ENCODE measurements at regions not wholly inside any gene's neighbourhood (a gene's known extent, or its start where the extent isn't known, plus 50 kb on each side); places are given as distances from the start of the nearest gene placed in this dataset.
"Not testable (repeated sequence)": the region's sequence is repeated elsewhere in the genome, so short reads cannot be mapped to it uniquely, and the experiment has no call there.

DNA sequence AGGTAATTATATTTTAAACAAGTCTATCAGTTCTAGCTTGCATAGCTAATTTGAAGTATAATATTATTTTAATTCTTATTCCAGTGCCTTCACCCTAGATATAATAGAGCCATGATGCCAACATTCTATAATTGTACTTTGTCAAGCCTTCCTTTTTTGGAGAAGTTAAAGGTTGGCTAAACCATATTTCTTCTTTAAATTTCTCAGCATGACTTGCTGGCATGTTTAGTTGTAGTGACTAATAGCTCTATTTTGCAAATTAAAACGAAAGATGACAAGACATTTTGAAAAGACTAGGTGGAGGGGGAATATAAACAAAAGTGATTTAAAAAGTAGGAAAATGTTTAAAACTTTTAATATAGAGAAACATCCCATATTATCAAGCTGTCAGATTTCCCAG, 400.7 kb downstream of the PSAT1 start:
- TF ChIP-seq, protein P1, sequence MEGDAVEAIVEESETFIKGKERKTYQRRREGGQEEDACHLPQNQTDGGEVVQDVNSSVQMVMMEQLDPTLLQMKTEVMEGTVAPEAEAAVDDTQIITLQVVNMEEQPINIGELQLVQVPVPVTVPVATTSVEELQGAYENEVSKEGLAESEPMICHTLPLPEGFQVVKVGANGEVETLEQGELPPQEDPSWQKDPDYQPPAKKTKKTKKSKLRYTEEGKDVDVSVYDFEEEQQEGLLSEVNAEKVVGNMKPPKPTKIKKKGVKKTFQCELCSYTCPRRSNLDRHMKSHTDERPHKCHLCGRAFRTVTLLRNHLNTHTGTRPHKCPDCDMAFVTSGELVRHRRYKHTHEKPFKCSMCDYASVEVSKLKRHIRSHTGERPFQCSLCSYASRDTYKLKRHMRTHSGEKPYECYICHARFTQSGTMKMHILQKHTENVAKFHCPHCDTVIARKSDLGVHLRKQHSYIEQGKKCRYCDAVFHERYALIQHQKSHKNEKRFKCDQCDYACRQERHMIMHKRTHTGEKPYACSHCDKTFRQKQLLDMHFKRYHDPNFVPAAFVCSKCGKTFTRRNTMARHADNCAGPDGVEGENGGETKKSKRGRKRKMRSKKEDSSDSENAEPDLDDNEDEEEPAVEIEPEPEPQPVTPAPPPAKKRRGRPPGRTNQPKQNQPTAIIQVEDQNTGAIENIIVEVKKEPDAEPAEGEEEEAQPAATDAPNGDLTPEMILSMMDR (IDR thresholded peaks at IDR 0.05), result no peak
- Mint-ChIP-seq H3K36me3 (no peaks in the 10 kb centered on the region), H3K4me3 (no peak overlapping the region), H3K4me1 (no peaks in the 10 kb centered on the region), H3K27ac (no peak overlapping the region), H3K27me3 (ENCODE audit: low read depth in 2 of 2) (peaks cover 0 to 3% of the 10 kb centered on the region in 2 donors), H3K9me3 (peaks cover 3 to 5% of the 10 kb centered on the region in 2 donors)
- no peak for ATAC-seq
- DNase-seq, result no peak
- Histone ChIP-seq H3K9me3 (ENCODE audit: control insufficient read depth, insufficient read depth, low read length) (no peaks in the 10 kb centered on the region), H3K27me3 (ENCODE audit: control insufficient read depth, insufficient read depth, low read length) (no peaks in the 10 kb centered on the region), H3K36me3 (ENCODE audit: control insufficient read depth, insufficient read depth, low read length) (no peaks in the 10 kb centered on the region), H3K4me1 (ENCODE audit: control insufficient read depth, insufficient read depth, low read length) (no peaks in the 10 kb centered on the region), H3K4me3 (ENCODE audit: low read length) (no peak overlapping the region), H3K27ac (ENCODE audit: low read length) (no peak overlapping the region)
- no CpG with 5 or more reads among the region's 1 CpG for WGBS (ENCODE audit: insufficient coverage)
- intact Hi-C loops (cut with micrococcal nuclease), result no loop called here

DNA sequence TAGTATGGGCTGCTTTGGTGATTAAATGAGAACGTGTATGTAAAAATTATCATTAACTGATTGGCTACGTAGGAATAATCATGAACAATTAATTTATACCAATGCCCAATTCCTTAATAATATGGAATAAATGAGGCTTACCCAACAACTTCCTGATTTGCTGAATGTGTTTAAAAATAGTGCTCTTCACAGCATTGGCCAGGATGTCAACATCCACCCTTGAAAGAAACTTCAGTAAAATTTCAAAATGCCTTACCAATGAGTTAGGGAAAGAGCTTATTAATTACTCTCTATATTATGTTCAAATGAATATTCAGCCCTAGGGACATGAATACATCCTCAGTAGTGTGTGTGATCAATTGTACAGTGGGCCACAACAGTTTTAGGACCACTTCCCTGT, 401.4 kb downstream of the PSAT1 start:
- H3K4me1 Mint-ChIP-seq, result no peaks in the 10 kb centered on the region
- no peak overlapping the region for H3K27ac Mint-ChIP-seq
- H3K36me3 Mint-ChIP-seq, result no peaks in the 10 kb centered on the region
- intact Hi-C loops (cut with micrococcal nuclease), result no loop called here
- no peak overlapping the region for H3K27ac ChIP-seq (ENCODE audit: low read length)
- H3K4me3 ChIP-seq (ENCODE audit: low read length), result no peak overlapping the region
- no CpG with 5 or more reads among the region's 2 CpGs for WGBS (ENCODE audit: insufficient coverage)
- no peaks in the 10 kb centered on the region for H3K4me1 ChIP-seq (ENCODE audit: control insufficient read depth, insufficient read depth, low read length)
- H3K27me3 ChIP-seq (ENCODE audit: control insufficient read depth, insufficient read depth, low read length), result no peaks in the 10 kb centered on the region
- H3K36me3 ChIP-seq (ENCODE audit: control insufficient read depth, insufficient read depth, low read length), result no peaks in the 10 kb centered on the region
- ATAC-seq (no peak), DNase-seq (no peak)
- TF ChIP-seq, protein P1 (IDR thresholded peaks at IDR 0.05), result no peak
- no peaks in the 10 kb centered on the region for H3K27me3 Mint-ChIP-seq (ENCODE audit: low read depth in 2 of 2)
- no peaks in the 10 kb centered on the region for H3K9me3 ChIP-seq (ENCODE audit: control insufficient read depth, insufficient read depth, low read length)
- peaks cover 0 to 5% of the 10 kb centered on the region in 2 donors for H3K9me3 Mint-ChIP-seq
- H3K4me3 Mint-ChIP-seq, result no peak overlapping the region

DNA sequence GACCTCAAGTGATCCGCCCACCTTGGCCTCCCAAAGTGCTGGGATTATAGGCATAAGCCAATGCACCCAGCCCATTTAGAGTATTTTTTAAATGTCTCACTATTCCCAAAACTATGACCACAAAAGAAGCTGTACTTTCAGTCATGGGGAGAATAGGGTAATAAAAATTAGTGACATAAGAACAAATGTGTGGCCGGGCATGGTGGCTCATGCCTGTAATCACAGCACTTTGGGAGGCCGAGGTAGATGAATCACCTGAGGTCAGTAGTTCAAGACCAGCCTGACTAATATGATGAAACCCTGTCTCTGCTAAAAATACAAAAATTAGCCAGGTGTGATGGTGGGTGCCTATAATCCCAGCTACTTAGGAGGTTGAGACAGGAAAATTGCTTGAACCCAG, 402.3 kb downstream of the PSAT1 start:
- H3K27me3 Mint-ChIP-seq (ENCODE audit: low read depth in 2 of 2); H3K4me1 Mint-ChIP-seq; H3K27ac Mint-ChIP-seq; H3K27ac ChIP-seq (ENCODE audit: low read length); H3K4me3 ChIP-seq (ENCODE audit: low read length); H3K4me3 Mint-ChIP-seq; H3K9me3 ChIP-seq (ENCODE audit: control insufficient read depth, insufficient read depth, low read length); ATAC-seq; H3K9me3 Mint-ChIP-seq; H3K36me3 Mint-ChIP-seq; H3K4me1 ChIP-seq (ENCODE audit: control insufficient read depth, insufficient read depth, low read length); H3K36me3 ChIP-seq (ENCODE audit: control insufficient read depth, insufficient read depth, low read length); DNase-seq; intact Hi-C loops (cut with micrococcal nuclease); H3K27me3 ChIP-seq (ENCODE audit: control insufficient read depth, insufficient read depth, low read length): not testable (repeated sequence)
- WGBS (ENCODE audit: insufficient coverage), result 97% methylated on average over 3 of the region's 3 CpGs

DNA sequence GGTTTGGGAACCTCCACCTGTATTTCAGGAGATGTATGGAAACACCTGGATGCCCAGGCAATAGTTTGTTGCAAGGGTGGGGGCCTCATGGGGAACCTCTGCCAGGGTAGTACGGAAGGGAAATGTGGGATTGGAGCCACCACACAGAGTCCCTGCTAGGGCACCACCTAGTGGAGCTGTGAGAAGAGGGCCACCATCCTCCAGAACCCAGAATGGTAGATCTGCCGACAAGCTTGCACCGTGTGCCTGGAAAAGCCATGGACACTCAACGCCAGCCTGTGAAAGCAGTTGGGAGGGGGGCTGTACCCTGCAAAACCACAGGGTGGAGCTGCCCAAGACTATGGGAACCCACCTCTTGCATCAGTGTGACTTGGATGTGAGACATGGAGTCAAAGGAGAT, 407.2 kb downstream of the PSAT1 start:
- H3K36me3 Mint-ChIP-seq; H3K4me3 Mint-ChIP-seq; H3K4me1 ChIP-seq (ENCODE audit: control insufficient read depth, insufficient read depth, low read length); H3K27ac Mint-ChIP-seq; H3K4me1 Mint-ChIP-seq; H3K27me3 Mint-ChIP-seq (ENCODE audit: low read depth in 2 of 2); H3K4me3 ChIP-seq (ENCODE audit: low read length); H3K36me3 ChIP-seq (ENCODE audit: control insufficient read depth, insufficient read depth, low read length); H3K9me3 ChIP-seq (ENCODE audit: control insufficient read depth, insufficient read depth, low read length); H3K27ac ChIP-seq (ENCODE audit: low read length); H3K27me3 ChIP-seq (ENCODE audit: control insufficient read depth, insufficient read depth, low read length); ATAC-seq; intact Hi-C loops (cut with micrococcal nuclease); DNase-seq; H3K9me3 Mint-ChIP-seq: not testable (repeated sequence)
- WGBS (ENCODE audit: insufficient coverage), result 83% methylated on average over 4 of the region's 4 CpGs

DNA sequence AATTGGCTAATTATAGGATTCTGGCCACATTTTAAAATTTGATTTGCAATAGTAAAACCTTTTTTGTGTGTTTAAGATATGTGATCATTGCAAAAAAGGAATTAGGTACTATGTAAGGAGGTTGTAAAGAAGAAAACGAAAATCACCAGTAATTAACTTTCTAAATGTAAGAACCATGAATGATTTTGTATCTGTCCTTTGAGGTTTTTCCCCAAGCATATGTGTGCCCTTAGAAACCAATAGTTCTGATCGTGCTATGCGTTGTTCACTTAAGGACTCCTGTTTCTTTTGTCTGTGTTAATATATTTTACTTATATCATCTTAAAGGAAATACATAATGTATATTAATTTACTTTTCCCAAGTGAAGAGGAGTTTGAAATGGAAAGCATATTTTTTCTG, 410.2 kb downstream of the PSAT1 start:
- 0% methylated on average over 1 of the region's 3 CpGs for WGBS (ENCODE audit: insufficient coverage)
- TF ChIP-seq, protein P1 (IDR thresholded peaks at IDR 0.05), result no peak
- Histone ChIP-seq H3K27ac (ENCODE audit: low read length) (no peak overlapping the region), H3K36me3 (ENCODE audit: control insufficient read depth, insufficient read depth, low read length) (no peaks in the 10 kb centered on the region), H3K9me3 (ENCODE audit: control insufficient read depth, insufficient read depth, low read length) (no peaks in the 10 kb centered on the region), H3K4me1 (ENCODE audit: control insufficient read depth, insufficient read depth, low read length) (no peaks in the 10 kb centered on the region), H3K27me3 (ENCODE audit: control insufficient read depth, insufficient read depth, low read length) (no peaks in the 10 kb centered on the region), H3K4me3 (ENCODE audit: low read length) (no peak overlapping the region)
- intact Hi-C loops (cut with micrococcal nuclease), result no loop called here
- ATAC-seq, result no peak
- H3K36me3 Mint-ChIP-seq, result no peaks in the 10 kb centered on the region
- no peak overlapping the region for H3K27ac Mint-ChIP-seq
- H3K27me3 Mint-ChIP-seq (ENCODE audit: low read depth in 2 of 2), result no peaks in the 10 kb centered on the region
- no peaks in the 10 kb centered on the region for H3K4me1 Mint-ChIP-seq
- no peak for DNase-seq
- H3K4me3 Mint-ChIP-seq, result no peak overlapping the region
- H3K9me3 Mint-ChIP-seq, result peaks cover 0 to 3% of the 10 kb centered on the region in 2 donors
